ENCODE measurements at regions not wholly inside any gene's neighbourhood (a gene's known extent, or its start where the extent isn't known, plus 50 kb on each side); places are given as distances from the start of the nearest gene placed in this dataset.

DNA sequence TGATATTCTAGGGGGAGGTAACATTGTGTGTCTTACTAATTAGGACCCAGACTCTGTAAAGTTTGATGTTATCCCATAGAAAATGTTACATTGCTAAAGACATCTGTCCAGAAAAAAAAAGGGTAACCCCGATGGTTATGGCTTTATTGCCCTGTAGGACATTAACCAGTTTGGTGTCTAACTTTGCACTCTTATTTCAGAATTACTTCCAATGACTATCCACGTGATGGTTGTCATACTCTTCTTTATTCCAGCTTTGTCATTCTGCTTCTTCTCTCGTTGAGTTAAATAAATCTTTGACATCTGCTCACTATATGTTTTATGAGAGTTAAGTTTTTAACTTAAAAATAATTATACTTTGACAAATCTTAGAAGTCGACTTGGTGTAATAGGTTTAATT, 180.4 kb upstream of the ANKRD55 start:
- Histone ChIP-seq H4K20me1 (ENCODE audit: insufficient read depth, low read length) (no peaks in the 10 kb centered on the region), H3K9ac (ENCODE audit: insufficient read depth, low read depth, low read length) (no peak overlapping the region), H3K27me3 (ENCODE audit: control insufficient read depth in 1 of 2, insufficient read depth in 2 of 2, low read length in 2 of 2) (no peaks in the 10 kb centered on the region), H3K4me3 (replicated peaks in 1 of 3; ENCODE audit: insufficient read depth in 1 of 3, low read depth in 2 of 3, low read length in 3 of 3) (no peak overlapping the region), H3K9me3 (ENCODE audit: low read length) (peaks cover 4% of the 10 kb centered on the region), H3K36me3 (replicated peaks in 1 of 2; ENCODE audit: control insufficient read depth in 1 of 2, insufficient read depth in 2 of 2, low read length in 2 of 2) (no peaks in the 10 kb centered on the region), H3K79me2 (ENCODE audit: insufficient read depth, low read length) (no peaks in the 10 kb centered on the region), H3K27ac (ENCODE audit: extremely low read length, insufficient read depth, low read length) (no peak overlapping the region), H3K4me1 (ENCODE audit: insufficient read depth, low read length) (no peaks in the 10 kb centered on the region), H2AFZ (ENCODE audit: low read length) (no peak overlapping the region), H3K4me2 (ENCODE audit: low read depth, low read length) (no peak overlapping the region)
- DNase-seq (ENCODE audit: low spot score) (no peak), FAIRE-seq (no peak), ATAC-seq (no peak)
- POLR2A ChIA-PET, result no interaction called here
- in situ Hi-C loops (cut with HindIII; ENCODE audit: extremely low pct_ligation_motif_present, low pct_unique_long_range_greater_than_20kb), result no loop called here
- BruUV-seq (replicated peaks), result no TSS peak
- intact Hi-C loops (cut with micrococcal nuclease; ENCODE audit: unreplicated experiment), result no loop called here
- CTCF ChIA-PET (ENCODE audit: low intra/inter-chr PET ratio, low total read pairs), result no interaction called here
- WGBS (ENCODE audit: low lambda C conversion rate), result 77% methylated on average over 4 of the region's 4 CpGs
- TF ChIP-seq ZNF101 (CRISPR knock-in tag; IDR thresholded peaks at IDR 0.05; ENCODE audit: borderline replicate concordance, low read depth) (no peak), SIN3B (IDR thresholded peaks at IDR 0.05; ENCODE audit: low read length) (no peak), IKZF4 (CRISPR knock-in tag; IDR thresholded peaks at IDR 0.05; ENCODE audit: borderline replicate concordance, low read depth, not compliant biosample characterization) (no peak), ZNF547 (CRISPR knock-in tag; IDR thresholded peaks at IDR 0.05) (no peak), SMAD3 (CRISPR knock-in tag; IDR thresholded peaks at IDR 0.05) (no peak), KLF12 (CRISPR knock-in tag; IDR thresholded peaks at IDR 0.05; ENCODE audit: borderline replicate concordance) (no peak), ZFP90 (CRISPR knock-in tag; IDR thresholded peaks at IDR 0.05; ENCODE audit: borderline replicate concordance) (no peak), ZNF256 (CRISPR knock-in tag; conservative IDR thresholded peaks at IDR 0.05) (no peak), ZNF224 (CRISPR knock-in tag; IDR thresholded peaks at IDR 0.05) (no peak)
- TF ChIP-seq, protein P1, sequence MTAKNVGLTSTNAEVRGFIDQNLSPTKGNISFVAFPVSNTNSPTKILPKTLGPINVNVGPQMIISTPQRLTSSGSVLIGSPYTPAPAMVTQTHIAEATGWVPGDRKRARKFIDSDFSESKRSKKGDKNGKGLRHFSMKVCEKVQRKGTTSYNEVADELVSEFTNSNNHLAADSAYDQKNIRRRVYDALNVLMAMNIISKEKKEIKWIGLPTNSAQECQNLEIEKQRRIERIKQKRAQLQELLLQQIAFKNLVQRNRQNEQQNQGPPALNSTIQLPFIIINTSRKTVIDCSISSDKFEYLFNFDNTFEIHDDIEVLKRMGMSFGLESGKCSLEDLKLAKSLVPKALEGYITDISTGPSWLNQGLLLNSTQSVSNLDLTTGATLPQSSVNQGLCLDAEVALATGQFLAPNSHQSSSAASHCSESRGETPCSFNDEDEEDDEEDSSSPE (CRISPR knock-in tag; IDR thresholded peaks at IDR 0.05), result no peak
- TF ChIP-seq, protein P2, sequence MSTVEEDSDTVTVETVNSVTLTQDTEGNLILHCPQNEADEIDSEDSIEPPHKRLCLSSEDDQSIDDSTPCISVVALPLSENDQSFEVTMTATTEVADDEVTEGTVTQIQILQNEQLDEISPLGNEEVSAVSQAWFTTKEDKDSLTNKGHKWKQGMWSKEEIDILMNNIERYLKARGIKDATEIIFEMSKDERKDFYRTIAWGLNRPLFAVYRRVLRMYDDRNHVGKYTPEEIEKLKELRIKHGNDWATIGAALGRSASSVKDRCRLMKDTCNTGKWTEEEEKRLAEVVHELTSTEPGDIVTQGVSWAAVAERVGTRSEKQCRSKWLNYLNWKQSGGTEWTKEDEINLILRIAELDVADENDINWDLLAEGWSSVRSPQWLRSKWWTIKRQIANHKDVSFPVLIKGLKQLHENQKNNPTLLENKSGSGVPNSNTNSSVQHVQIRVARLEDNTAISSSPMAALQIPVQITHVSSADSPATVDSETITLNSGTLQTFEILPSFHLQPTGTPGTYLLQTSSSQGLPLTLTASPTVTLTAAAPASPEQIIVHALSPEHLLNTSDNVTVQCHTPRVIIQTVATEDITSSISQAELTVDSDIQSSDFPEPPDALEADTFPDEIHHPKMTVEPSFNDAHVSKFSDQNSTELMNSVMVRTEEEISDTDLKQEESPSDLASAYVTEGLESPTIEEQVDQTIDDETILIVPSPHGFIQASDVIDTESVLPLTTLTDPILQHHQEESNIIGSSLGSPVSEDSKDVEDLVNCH (CRISPR knock-in tag; IDR thresholded peaks at IDR 0.05), result no peak
- TF ChIP-seq, protein P3, sequence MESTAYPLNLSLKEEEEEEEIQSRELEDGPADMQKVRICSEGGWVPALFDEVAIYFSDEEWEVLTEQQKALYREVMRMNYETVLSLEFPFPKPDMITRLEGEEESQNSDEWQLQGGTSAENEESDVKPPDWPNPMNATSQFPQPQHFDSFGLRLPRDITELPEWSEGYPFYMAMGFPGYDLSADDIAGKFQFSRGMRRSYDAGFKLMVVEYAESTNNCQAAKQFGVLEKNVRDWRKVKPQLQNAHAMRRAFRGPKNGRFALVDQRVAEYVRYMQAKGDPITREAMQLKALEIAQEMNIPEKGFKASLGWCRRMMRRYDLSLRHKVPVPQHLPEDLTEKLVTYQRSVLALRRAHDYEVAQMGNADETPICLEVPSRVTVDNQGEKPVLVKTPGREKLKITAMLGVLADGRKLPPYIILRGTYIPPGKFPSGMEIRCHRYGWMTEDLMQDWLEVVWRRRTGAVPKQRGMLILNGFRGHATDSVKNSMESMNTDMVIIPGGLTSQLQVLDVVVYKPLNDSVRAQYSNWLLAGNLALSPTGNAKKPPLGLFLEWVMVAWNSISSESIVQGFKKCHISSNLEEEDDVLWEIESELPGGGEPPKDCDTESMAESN (CRISPR knock-in tag; conservative IDR thresholded peaks at IDR 0.05), result no peak
- TF ChIP-seq, protein P4, sequence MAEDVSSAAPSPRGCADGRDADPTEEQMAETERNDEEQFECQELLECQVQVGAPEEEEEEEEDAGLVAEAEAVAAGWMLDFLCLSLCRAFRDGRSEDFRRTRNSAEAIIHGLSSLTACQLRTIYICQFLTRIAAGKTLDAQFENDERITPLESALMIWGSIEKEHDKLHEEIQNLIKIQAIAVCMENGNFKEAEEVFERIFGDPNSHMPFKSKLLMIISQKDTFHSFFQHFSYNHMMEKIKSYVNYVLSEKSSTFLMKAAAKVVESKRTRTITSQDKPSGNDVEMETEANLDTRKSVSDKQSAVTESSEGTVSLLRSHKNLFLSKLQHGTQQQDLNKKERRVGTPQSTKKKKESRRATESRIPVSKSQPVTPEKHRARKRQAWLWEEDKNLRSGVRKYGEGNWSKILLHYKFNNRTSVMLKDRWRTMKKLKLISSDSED (CRISPR knock-in tag; IDR thresholded peaks at IDR 0.05), result no peak

Measured in HepG2 (cell line).